ENCODE measurements at regions not wholly inside any gene's neighbourhood (a gene's known extent, or its start where the extent isn't known, plus 50 kb on each side); places are given as distances from the start of the nearest gene placed in this dataset.

- TF ChIP-seq CTCF (IDR thresholded peaks at IDR 0.05) (no peak), POLR2A (IDR thresholded peaks at IDR 0.05) (no peak), POLR2AphosphoS5 (IDR thresholded peaks at IDR 0.05) (no peak)
Observed at GRCh38 chr1:5427026-5427613, 565.1 kb downstream of the NPHP4 start.

Data from prostate gland (tissue), 2 donors.